HG03378 (cell line): ENCODE measurements at regions not wholly inside any gene's neighbourhood (a gene's known extent, or its start where the extent isn't known, plus 50 kb on each side); places are given as distances from the start of the nearest gene placed in this dataset.

Experiments used
- ATAC-seq: cut with Tn5 transposase; IDR thresholded peaks from one replicate; pipeline ENCODE4 v1.9.1; 2021; ENCODE audit warnings: mild to moderate bottlenecking, moderate library complexity; ENCODE audit not compliant: unreplicated experiment

DNA sequence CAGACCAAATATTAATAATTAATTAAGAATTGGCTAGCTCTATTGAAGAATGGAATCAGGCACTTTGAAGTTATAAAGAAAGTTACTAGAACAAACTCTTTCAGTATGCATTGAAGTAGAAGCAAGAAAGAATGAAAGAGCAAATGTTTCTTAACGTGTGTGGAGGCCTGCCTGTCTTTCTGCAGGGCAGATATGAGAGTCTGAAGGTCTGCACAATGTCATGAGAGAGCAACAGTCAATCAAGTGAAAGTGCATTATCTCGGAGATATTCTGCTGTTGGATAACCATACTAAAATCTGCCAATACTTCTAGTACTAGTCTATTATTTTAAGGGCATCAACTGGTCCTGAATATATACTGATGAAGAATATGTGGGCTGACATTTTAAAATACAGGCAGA, 1270.8 kb downstream of the ZPLD1 start:
- no peak for ATAC-seq

DNA sequence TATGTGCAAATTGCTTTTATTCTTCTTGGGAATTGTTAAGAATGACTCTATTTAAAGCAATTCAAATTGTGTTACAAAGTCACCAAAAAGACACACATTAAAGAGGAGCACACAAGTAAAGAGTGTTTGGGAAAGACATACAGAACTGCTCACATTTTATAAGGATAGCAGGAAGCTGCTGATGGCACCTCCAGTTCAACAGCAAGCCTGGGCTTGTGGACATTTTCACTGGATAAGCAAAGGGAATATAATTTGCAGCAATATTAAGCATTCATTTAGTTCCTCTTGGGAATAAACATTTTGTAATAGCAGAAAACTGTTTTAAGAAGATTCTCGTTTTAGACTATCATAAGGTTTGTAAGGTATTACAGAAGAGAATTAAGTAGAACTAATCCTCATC, 1271.9 kb downstream of the ZPLD1 start:
- no peak for ATAC-seq

- ATAC-seq: no peak
Measured at GRCh38 chr3:103711670-103712069, 1276.9 kb downstream of the ZPLD1 start.

DNA sequence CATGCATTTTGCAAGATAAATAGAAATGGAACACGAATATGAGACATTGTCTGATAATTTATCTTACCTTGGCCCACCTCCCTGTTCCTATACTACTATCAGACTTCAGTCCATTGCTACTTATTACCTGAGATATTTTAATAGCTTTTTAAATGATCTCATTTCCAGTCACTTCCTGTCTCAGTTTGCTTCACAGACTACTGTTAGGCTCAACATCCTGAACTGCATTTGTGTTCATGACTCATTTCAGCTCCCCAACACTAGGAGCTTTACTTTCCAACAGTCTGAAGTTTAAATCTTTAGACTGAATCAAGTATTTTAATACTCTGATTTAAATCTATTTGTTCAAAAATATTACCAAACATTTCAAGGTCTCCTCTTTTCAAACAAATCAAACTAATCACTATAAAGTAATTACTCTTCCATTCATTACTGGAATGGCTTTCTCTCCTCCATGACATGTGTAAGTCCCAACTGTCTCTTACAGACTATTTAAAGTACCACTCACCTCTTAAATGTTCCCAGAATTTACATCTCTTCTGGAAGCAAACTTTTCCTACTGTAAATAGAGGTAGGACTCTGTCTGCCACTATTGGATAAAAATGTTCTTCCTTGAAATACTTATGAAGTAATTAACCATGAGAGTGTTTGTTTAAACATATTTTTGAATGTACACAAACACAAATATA, 1277.6 kb downstream of the ZPLD1 start:
- ATAC-seq: no peak

GRCh38 chr3:103729547-103729946, 1294.7 kb downstream of the ZPLD1 start:
- no peak for ATAC-seq

GRCh38 chr3:103730744-103731143, 1295.9 kb downstream of the ZPLD1 start:
- ATAC-seq: no peak

- ATAC-seq: no peak
Measured at GRCh38 chr3:103752986-103753385, 1318.2 kb downstream of the ZPLD1 start.

DNA sequence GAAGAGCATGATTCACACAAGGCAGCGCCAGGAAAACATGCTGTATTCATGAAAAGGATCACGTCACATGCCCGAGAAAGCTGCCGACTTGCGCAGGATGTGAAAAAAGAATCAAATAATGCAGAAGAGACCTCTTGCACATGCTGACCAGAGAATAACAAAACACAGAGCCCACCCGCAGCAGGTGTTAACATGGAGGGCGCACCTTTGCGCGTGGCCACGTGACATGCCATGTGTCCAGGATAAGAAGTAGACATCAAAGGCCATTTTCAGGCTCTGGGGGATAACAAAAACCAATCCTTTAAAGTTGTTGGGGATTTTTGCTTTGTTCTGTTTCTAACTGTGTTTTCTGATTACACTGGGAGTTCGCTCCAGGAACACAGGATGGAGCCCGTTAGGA, 1332.8 kb downstream of the ZPLD1 start:
- no peak for ATAC-seq

DNA sequence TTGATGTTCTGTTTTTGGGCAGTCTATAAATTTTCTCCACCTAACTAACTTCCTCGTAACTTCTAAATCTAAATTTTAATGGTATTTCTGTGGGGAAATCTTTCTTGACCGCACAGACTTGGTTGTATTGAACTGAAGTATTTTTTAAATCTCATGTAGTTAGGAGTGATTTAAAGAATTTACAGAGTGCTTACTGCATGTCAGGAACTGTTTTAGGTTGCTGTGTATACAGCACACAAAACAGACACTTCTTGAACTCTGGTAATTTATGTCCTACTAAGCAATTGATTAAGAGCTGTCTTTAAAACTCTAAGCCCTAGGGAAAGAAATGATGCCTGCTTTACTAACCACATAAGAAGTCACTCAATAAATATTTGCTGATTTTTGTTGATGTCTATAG, 1350.2 kb downstream of the ZPLD1 start:
- no peak for ATAC-seq

- ATAC-seq: no peak
Measured at GRCh38 chr3:103785537-103785936, 1350.7 kb downstream of the ZPLD1 start.

DNA sequence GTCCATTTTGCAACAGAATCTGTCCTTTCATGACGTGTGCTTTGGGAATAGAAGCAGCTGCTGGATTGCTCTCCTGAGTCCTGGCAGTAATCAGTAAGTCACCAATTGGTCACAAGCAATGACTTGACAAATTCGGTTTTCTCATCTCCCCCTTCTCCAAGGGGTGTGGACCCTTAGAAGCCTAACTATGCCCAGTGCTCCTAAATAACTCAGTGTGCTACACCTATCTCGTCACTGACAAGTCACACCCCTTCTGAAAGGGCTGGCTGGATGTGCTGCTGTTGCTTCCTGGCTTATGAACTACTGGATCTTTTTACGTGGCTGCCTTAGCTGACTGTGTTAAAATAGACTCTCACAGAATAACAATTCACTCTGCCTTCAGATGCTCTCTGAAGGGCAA, 1351.5 kb downstream of the ZPLD1 start:
- ATAC-seq: no peak

GRCh38 chr3:103787164-103787871, 1352.5 kb downstream of the ZPLD1 start:
- ATAC-seq: no peak

GRCh38 chr3:103787879-103788278, 1353.1 kb downstream of the ZPLD1 start:
- no peak for ATAC-seq

DNA sequence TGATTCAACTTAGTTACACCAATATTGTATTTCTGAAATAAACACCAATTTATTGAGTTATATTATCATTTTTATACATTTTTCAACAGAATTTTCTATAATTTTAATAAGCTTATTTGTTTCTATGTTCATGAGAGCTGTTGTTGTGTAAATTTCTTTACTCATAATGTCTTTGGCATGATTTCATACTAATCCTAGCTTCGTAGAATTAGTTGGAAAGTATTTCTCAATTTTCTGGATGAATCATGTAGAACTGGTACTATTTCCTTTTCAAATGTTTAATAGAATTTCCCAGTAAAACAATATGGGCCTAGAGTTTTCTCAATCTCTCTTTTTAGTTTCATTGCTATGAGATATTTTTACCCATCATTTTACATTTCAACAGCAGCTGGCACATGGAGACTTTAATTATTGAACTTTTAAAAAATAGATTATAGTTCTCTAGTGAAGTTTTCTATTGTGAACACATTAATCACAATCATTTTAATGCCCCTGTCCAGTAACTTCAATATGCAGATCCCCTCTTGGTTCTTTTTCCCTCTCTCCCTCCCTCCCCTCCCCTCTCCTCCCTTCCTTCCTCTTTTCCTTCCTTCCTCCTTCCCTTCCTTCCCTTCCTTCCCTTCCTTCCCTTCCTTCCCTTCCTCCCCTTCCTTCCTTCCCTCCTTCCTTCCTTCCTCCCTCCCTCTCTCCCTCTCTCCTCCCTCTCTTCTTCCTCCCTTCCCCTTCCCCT, 1357.1 kb downstream of the ZPLD1 start:
- no peak for ATAC-seq

DNA sequence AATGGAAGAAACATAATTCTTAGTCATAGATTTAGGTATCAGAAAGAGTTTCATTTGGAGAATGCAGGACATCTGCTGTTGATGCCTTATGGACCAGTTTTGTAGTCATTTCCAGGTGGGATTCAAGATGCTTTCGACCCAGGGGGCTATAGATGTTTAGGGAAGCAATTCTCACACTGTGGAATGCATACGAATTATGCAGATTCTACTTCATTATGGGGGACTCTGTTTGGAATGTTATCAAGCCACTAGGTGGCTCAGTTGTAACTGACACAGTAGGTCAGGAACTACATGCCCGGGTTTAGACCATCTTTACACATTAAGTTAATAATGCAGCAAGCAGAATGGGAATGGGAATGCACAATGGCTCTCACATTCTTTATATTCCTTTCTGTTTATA, 1359.8 kb downstream of the ZPLD1 start:
- no peak for ATAC-seq

GRCh38 chr3:103796068-103796467, 1361.3 kb downstream of the ZPLD1 start:
- ATAC-seq: no peak

GRCh38 chr3:103803787-103804186, 1369.0 kb downstream of the ZPLD1 start:
- no peak for ATAC-seq

GRCh38 chr3:103810167-103810566, 1375.4 kb downstream of the ZPLD1 start:
- no peak for ATAC-seq

- no peak for ATAC-seq
Measured at GRCh38 chr3:103813955-103814354, 1379.1 kb downstream of the ZPLD1 start.

- no peak for ATAC-seq
Measured at GRCh38 chr3:103818398-103818797, 1383.6 kb downstream of the ZPLD1 start.

- no peak for ATAC-seq
Measured at GRCh38 chr3:103818800-103819199, 1384.0 kb downstream of the ZPLD1 start.

GRCh38 chr3:103825586-103825985, 1390.8 kb downstream of the ZPLD1 start:
- no peak for ATAC-seq
